IMR-90 (cell line): ENCODE measurements at regions not wholly inside any gene's neighbourhood (a gene's known extent, or its start where the extent isn't known, plus 50 kb on each side); places are given as distances from the start of the nearest gene placed in this dataset.

Source experiments
- ATAC-seq: fragments of 200-7000 bp; cut with Tn5 transposase; 2 replicates; pipeline ENCODE4 v1.9.1; 2020; ENCODE audit warnings: low read depth, mild to moderate bottlenecking, moderate library complexity
- BruUV-seq: library from RNA; stranded (reverse); fragments of 400-500 nt; replicated peaks from 2 replicates; lab custom pipeline; 2021; lab: Mats Ljungman, UMichigan
- CTCF ChIA-PET: fragments of 300-600 bp; formaldehyde crosslinking; extraction: SDS; loops from one replicate; lab custom pipeline; 2021; ENCODE audit warnings: antibody characterized with exemption; lab: Yijun Ruan, JAX
- POLR2A ChIA-PET: fragments of 300-600 bp; sonication (Branson Sonifier 250); formaldehyde crosslinking; loops from one replicate; lab custom pipeline; 2022; ENCODE audit warnings: antibody characterized with exemption; ENCODE audit not compliant: unreplicated experiment; lab: Charles Lee
- DNase-seq: peaks from one replicate; pipeline ENCODE4 v3.0.0; 2013
- H2AFZ ChIP-seq: replicated peaks from 2 replicates; pipeline ENCODE3; 2013; ENCODE audit warnings: low read length, mild to moderate bottlenecking; ENCODE audit not compliant: poor library complexity
- H2AK5ac ChIP-seq: 2 replicates; pipeline ENCODE4 v1.6.1; 2013; ENCODE audit warnings: low read depth, low read length, inconsistent platforms
- H2AK9ac ChIP-seq: replicated peaks from 2 replicates; pipeline ENCODE3; 2013; ENCODE audit warnings: mild to moderate bottlenecking, low read depth, low read length, moderate library complexity; ENCODE audit not compliant: poor library complexity
- H2BK120ac ChIP-seq: 2 replicates; pipeline ENCODE4 v1.6.1; 2013; ENCODE audit warnings: low read depth, low read length, inconsistent platforms
- H2BK15ac ChIP-seq: 3 replicates; pipeline ENCODE4 v1.6.1; 2013; ENCODE audit warnings: low read depth, low read length, inconsistent platforms
- H2BK20ac ChIP-seq: 2 replicates; pipeline ENCODE4 v1.6.1; 2013; ENCODE audit warnings: low read depth, mild to moderate bottlenecking, inconsistent platforms, low read length, moderate library complexity
- H2BK5ac ChIP-seq: 2 replicates; pipeline ENCODE4 v1.6.1; 2013; ENCODE audit warnings: mild to moderate bottlenecking, low read depth, low read length, inconsistent platforms; ENCODE audit not compliant: poor library complexity, severe bottlenecking
- H3K14ac ChIP-seq: replicated peaks from 2 replicates; pipeline ENCODE4 v1.6.1; 2013; ENCODE audit warnings: low read depth, low read length, inconsistent platforms
- H3K18ac ChIP-seq: 2 replicates; pipeline ENCODE4 v1.6.1; 2013; ENCODE audit warnings: low read depth, low read length, control low read depth
- H3K23ac ChIP-seq: 2 replicates; pipeline ENCODE4 v1.6.1; 2013; ENCODE audit warnings: low read depth, low read length, inconsistent platforms
- H3K27ac ChIP-seq: 2 replicates; pipeline ENCODE4 v1.5.1; 2013; ENCODE audit warnings: mild to moderate bottlenecking, control low read depth, low read length; ENCODE audit not compliant: insufficient read depth
- H3K27me3 ChIP-seq: 2 replicates; pipeline ENCODE4 v1.6.1; 2013; ENCODE audit warnings: low read length; ENCODE audit not compliant: control insufficient read depth, insufficient read depth
- H3K36me3 ChIP-seq: 2 replicates; pipeline ENCODE4 v1.6.1; 2013; ENCODE audit warnings: low read length, mixed read lengths; ENCODE audit not compliant: control insufficient read depth, insufficient read depth
- H3K4ac ChIP-seq: 2 replicates; pipeline ENCODE4 v1.6.1; 2013; ENCODE audit warnings: low read depth, low read length, inconsistent platforms
- H3K4me1 ChIP-seq: 2 replicates; pipeline ENCODE4 v1.6.1; 2013; ENCODE audit warnings: low read length, mixed read lengths; ENCODE audit not compliant: control insufficient read depth, insufficient read depth
- H3K4me2 ChIP-seq: 2 replicates; pipeline ENCODE4 v1.6.1; 2013; ENCODE audit warnings: low read depth, mild to moderate bottlenecking, control low read depth, low read length, moderate library complexity
- H3K4me3 ChIP-seq: 2 replicates; pipeline ENCODE4 v1.5.1; 2013; ENCODE audit warnings: low read depth, mild to moderate bottlenecking, control low read depth, low read length, moderate library complexity; ENCODE audit not compliant: insufficient read depth
- H3K56ac ChIP-seq: 2 replicates; pipeline ENCODE4 v1.6.1; 2013; ENCODE audit warnings: low read length, inconsistent platforms; ENCODE audit not compliant: insufficient read depth; ENCODE audit errors: extremely low read depth
- H3K79me1 ChIP-seq, 2 experiments: 2 replicates each; pipeline ENCODE4 v1.6.1; 2013; ENCODE audit warnings: low read length in 2 of 2, inconsistent platforms in 1 of 2, low read depth in 1 of 2
- H3K9ac ChIP-seq: 2 replicates; pipeline ENCODE4 v1.6.1; 2013; ENCODE audit warnings: low read depth, low read length, control low read depth
- H3K9me1 ChIP-seq: 2 replicates; pipeline ENCODE4 v1.6.1; 2013; ENCODE audit warnings: low read length, inconsistent platforms; ENCODE audit not compliant: insufficient read depth
- H3K9me3 ChIP-seq: 2 replicates; pipeline ENCODE4 v1.6.1; 2013; ENCODE audit warnings: low read length; ENCODE audit not compliant: control insufficient read depth, insufficient read depth
- H4K20me1 ChIP-seq: 2 replicates; pipeline ENCODE4 v1.6.1; 2013; ENCODE audit warnings: low read length, inconsistent platforms; ENCODE audit not compliant: insufficient read depth
- H4K5ac ChIP-seq: 2 replicates; pipeline ENCODE4 v1.6.1; 2013; ENCODE audit warnings: mild to moderate bottlenecking, low read depth, low read length, control low read depth
- H4K8ac ChIP-seq, 2 experiments: 2 replicates each; pipeline ENCODE4 v1.6.1; 2013; ENCODE audit warnings: low read depth in 2 of 2, low read length in 2 of 2, control low read depth in 1 of 2, inconsistent platforms in 1 of 2
- H4K91ac ChIP-seq: 2 replicates; pipeline ENCODE4 v1.6.1; 2013; ENCODE audit warnings: low read depth, low read length, inconsistent platforms; ENCODE audit not compliant: insufficient read depth
- ELK1 ChIP-seq: fragments of 150-350 bp; IDR thresholded peaks from 2 replicates; pipeline ENCODE4 v1.6.1; 2016; ENCODE audit warnings: low read depth, mild to moderate bottlenecking, low read length, moderate library complexity, borderline replicate concordance
- FOS ChIP-seq: fragments of 150-350 bp; IDR thresholded peaks from 2 replicates; pipeline ENCODE4 v1.6.1; 2016; ENCODE audit warnings: low read depth, low read length
- MAFK ChIP-seq: IDR thresholded peaks from 2 replicates; pipeline ENCODE4 v1.6.1; 2012; ENCODE audit warnings: low read depth, low read length, improper control_type of control experiment
- MXI1 ChIP-seq: IDR thresholded peaks from 2 replicates; pipeline ENCODE4 v1.6.1; 2012; ENCODE audit warnings: low read depth, mild to moderate bottlenecking, low read length, moderate library complexity, borderline replicate concordance
- POLR2A ChIP-seq: IDR thresholded peaks from 2 replicates; pipeline ENCODE4 v1.6.1; 2012; ENCODE audit warnings: mild to moderate bottlenecking, low read depth, low read length
- RCOR1 ChIP-seq: IDR thresholded peaks from 2 replicates; pipeline ENCODE4 v1.6.1; 2012; ENCODE audit warnings: mild to moderate bottlenecking, low read length, improper control_type of control experiment; ENCODE audit not compliant: insufficient replicate concordance
- SMC3 ChIP-seq: fragments of 150-350 bp; IDR thresholded peaks from 2 replicates; pipeline ENCODE4 v1.6.1; 2016; ENCODE audit warnings: low read depth, mild to moderate bottlenecking, antibody characterized with exemption, low read length, moderate library complexity
- USF2 ChIP-seq: fragments of 150-350 bp; IDR thresholded peaks from 2 replicates; pipeline ENCODE4 v1.6.1; 2017; ENCODE audit warnings: mild to moderate bottlenecking, antibody characterized with exemption, low read length, low read depth
- WGBS, 2 experiments: methylation state at CpG; one replicate each; pipeline versions ENCODE4 v1.1.5 to v1.1.7; 2013; ENCODE audit warnings: missing lambda C conversion rate in 2 of 2; ENCODE audit not compliant: insufficient read length in 1 of 2; ENCODE audit errors: extremely low coverage in 2 of 2; 5-methylcytosine and 5-hydroxymethylcytosine counted together
- dilution Hi-C: fragments of 300-500 bp; cut with HindIII; formaldehyde crosslinking; loops from one replicate; pipeline ENCODE4 v1.14.3; 2018; ENCODE audit warnings: low sequenced_read_pairs; ENCODE audit not compliant: unreplicated experiment
- in situ Hi-C: fragments of 300-500 bp; cut with MboI; formaldehyde crosslinking; loops from 3 replicates; pipeline ENCODE4 v1.14.3; 2019; ENCODE audit warnings: low sequenced_read_pairs, inconsistent platforms, mixed read lengths
- intact Hi-C: fragments of 100-400 bp; cut with micrococcal nuclease; formaldehyde crosslinking; loops from 2 replicates; pipeline ENCODE4 v1.10.0; 2022

- H3K36me3 ChIP-seq, result no peaks in the 10 kb centered on the region
- H3K27me3 ChIP-seq, result no peaks in the 10 kb centered on the region
- no peak overlapping the region for H2AK9ac ChIP-seq
- no peak overlapping the region for H3K9ac ChIP-seq
- ATAC-seq, result no peak
- H3K56ac ChIP-seq, result no peak overlapping the region
- no peak overlapping the region for H4K91ac ChIP-seq
- H3K79me1 ChIP-seq, result no peaks in the 10 kb centered on the region
- in situ Hi-C loops (no loop called here), intact Hi-C loops (no loop called here), dilution Hi-C loops (no loop called here)
- H3K18ac ChIP-seq, result no peak overlapping the region
- H3K9me3 ChIP-seq, result no peaks in the 10 kb centered on the region
- no peak overlapping the region for H3K14ac ChIP-seq
- no peak overlapping the region for H2BK15ac ChIP-seq
- H4K8ac ChIP-seq, result no peak overlapping the region
- no peak overlapping the region for H4K5ac ChIP-seq
- no peak overlapping the region for H2BK5ac ChIP-seq
- H2BK20ac ChIP-seq, result 0 out of 2 replicates have a peak overlapping the region, but pooled peaks have one; percentile 20
- H3K27ac ChIP-seq, result no peak overlapping the region
- TF ChIP-seq MAFK, result no peak
- no peak for TF ChIP-seq POLR2A
- TF ChIP-seq SMC3, result no peak
- TF ChIP-seq FOS, result no peak
- TF ChIP-seq MXI1, result no peak
- TF ChIP-seq USF2, result no peak
- no peak for TF ChIP-seq ELK1
- no peak for TF ChIP-seq RCOR1
- DNase-seq, result no peak
- H2BK120ac ChIP-seq, result no peak overlapping the region
- H3K23ac ChIP-seq, result no peak overlapping the region
- no peak overlapping the region for H2AFZ ChIP-seq
- H3K4me3 ChIP-seq, result no peak overlapping the region
- WGBS, 2 experiments, result 66% methylated on average over 2 of the region's 7 CpGs; no CpG with 5 or more reads in 1 of the 2 experiments
- H3K4me1 ChIP-seq, result peaks cover 15% of the 10 kb centered on the region
- no peaks in the 10 kb centered on the region for H4K20me1 ChIP-seq
- ChIA-PET POLR2A (no interaction called here), CTCF (interaction anchor here (0.6 kb wide), 1 partner anchor 9 kb away, joined by 4 read pairs; no protein-coding TSS in a partner anchor)
- H2AK5ac ChIP-seq, result no peak overlapping the region
- H3K9me1 ChIP-seq, result peaks cover 6% of the 10 kb centered on the region; the same call in 1 of the 2 replicates
- H3K4ac ChIP-seq, result no peak overlapping the region
- no TSS peak for BruUV-seq
- H3K4me2 ChIP-seq, result no peak overlapping the region
Observed at GRCh38 chr9:81819155-81819554, 109.1 kb upstream of the SPATA31D4 start.
